ENCODE measurements at regions not wholly inside any gene's neighbourhood (a gene's known extent, or its start where the extent isn't known, plus 50 kb on each side); places are given as distances from the start of the nearest gene placed in this dataset.

DNA sequence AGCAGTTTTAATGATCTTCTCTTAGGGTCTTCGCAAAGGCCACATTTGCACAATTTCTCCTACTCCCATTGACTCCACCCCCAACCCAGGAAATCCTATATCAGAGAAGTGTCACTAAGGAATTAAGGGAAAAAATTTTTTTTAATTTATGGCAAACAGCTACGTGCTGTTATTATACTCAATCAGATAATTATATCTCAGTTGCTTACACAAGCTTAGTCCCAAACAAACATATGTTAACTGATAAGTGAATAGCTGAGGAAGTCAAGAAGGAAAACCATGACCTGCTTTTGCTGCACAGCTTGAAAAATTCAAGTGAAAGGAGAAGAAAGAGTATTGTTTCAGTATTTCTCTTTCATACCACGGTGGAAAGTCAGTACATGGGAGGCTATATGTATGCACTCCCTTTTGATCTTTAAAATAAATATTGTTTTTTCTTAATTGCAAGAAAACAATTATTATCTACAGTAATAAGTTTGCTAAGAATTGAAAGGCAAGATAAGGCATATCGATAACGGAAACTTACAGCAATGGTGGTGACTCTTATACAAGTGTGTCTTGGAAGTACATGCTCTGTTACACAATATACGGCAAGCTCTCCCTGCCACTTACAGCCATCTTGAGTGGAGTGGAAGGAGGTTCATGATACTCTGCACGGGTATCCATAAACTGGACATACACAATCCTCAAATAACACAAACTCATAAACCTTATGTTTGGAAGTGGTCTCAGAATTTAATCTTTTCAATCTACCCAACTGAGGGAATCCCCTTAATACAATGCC lies 167.9 kb upstream of the FREM1 start:
- Histone ChIP-seq H3K4me3 (ENCODE audit: insufficient read depth, low read length) (no peak overlapping the region), H4K20me1 (ENCODE audit: insufficient read depth, low read length) (no peaks in the 10 kb centered on the region), H3K36me3 (ENCODE audit: insufficient read depth, low read length) (no peaks in the 10 kb centered on the region), H3K9me3 (ENCODE audit: low read depth, low read length) (no peaks in the 10 kb centered on the region), H3K27ac (ENCODE audit: low read depth, low read length) (no peak overlapping the region), H3K4me1 (ENCODE audit: insufficient read depth, low read length) (no peaks in the 10 kb centered on the region), H3K79me2 (ENCODE audit: insufficient read depth, low read length) (no peaks in the 10 kb centered on the region), H3K4me2 (ENCODE audit: insufficient read depth, low read length) (no peak overlapping the region), H3K27me3 (ENCODE audit: insufficient read depth, low read length) (no peaks in the 10 kb centered on the region), H2AFZ (ENCODE audit: low read length) (no peak overlapping the region)
- DNase-seq (ENCODE audit: insufficient read length, low spot score, missing footprints): no peak
- TF ChIP-seq, protein P1, sequence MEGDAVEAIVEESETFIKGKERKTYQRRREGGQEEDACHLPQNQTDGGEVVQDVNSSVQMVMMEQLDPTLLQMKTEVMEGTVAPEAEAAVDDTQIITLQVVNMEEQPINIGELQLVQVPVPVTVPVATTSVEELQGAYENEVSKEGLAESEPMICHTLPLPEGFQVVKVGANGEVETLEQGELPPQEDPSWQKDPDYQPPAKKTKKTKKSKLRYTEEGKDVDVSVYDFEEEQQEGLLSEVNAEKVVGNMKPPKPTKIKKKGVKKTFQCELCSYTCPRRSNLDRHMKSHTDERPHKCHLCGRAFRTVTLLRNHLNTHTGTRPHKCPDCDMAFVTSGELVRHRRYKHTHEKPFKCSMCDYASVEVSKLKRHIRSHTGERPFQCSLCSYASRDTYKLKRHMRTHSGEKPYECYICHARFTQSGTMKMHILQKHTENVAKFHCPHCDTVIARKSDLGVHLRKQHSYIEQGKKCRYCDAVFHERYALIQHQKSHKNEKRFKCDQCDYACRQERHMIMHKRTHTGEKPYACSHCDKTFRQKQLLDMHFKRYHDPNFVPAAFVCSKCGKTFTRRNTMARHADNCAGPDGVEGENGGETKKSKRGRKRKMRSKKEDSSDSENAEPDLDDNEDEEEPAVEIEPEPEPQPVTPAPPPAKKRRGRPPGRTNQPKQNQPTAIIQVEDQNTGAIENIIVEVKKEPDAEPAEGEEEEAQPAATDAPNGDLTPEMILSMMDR (IDR thresholded peaks at IDR 0.05; ENCODE audit: extremely low read depth, low read depth, low read length): no peak

DNA sequence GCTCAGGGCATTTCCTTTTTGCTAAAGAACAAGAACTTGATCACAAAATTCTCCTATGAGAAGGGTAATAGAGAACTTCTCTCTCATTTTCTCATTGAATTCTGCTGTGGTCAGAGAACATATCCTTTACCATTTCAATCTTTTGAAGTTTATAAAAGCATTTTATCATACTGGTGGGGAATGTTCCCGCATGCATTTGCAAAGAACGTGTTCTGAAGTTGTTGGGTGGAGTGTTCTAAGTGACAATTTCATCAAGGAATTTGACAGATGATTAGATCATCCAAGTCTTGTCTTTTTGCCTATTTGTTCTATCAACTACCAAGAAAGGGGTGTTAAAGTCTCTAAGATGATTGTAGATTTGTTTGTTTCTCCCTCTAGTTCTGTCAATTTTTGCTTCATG lies 163.4 kb upstream of the FREM1 start:
- no peak overlapping the region for H3K27ac ChIP-seq (ENCODE audit: low read depth, low read length)
- no peak for DNase-seq (ENCODE audit: insufficient read length, low spot score, missing footprints)
- H2AFZ ChIP-seq (ENCODE audit: low read length): no peak overlapping the region
- TF ChIP-seq, protein P1 (IDR thresholded peaks at IDR 0.05; ENCODE audit: extremely low read depth, low read depth, low read length): no peak
- no peaks in the 10 kb centered on the region for H3K27me3 ChIP-seq (ENCODE audit: insufficient read depth, low read length)
- H3K36me3 ChIP-seq (ENCODE audit: insufficient read depth, low read length): no peaks in the 10 kb centered on the region
- H4K20me1 ChIP-seq (ENCODE audit: insufficient read depth, low read length): no peaks in the 10 kb centered on the region
- no peak overlapping the region for H3K4me2 ChIP-seq (ENCODE audit: insufficient read depth, low read length)
- no peaks in the 10 kb centered on the region for H3K4me1 ChIP-seq (ENCODE audit: insufficient read depth, low read length)
- H3K79me2 ChIP-seq (ENCODE audit: insufficient read depth, low read length): no peaks in the 10 kb centered on the region
- no peaks in the 10 kb centered on the region for H3K9me3 ChIP-seq (ENCODE audit: low read depth, low read length)
- H3K4me3 ChIP-seq (ENCODE audit: insufficient read depth, low read length): no peak overlapping the region

DNA sequence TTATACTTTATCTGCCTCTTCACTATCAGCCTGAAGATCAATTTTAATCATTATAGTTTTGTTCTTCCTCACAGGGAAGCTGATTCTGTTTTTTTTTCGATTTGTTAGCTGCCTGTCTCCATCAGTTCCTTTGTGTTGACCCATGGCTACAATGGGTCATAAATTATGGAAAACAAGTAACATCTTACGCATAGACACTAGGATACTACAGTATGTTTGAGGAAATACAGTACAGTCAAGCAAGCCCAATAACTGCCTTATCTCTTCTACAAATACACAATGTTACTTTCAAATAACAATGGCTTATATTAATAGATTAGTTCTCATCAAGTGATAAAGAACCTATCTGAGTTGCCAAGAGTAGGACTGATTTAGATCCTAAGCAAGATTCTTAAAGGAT lies 160.5 kb upstream of the FREM1 start:
- H3K9me3 ChIP-seq (ENCODE audit: low read depth, low read length): no peaks in the 10 kb centered on the region
- TF ChIP-seq, protein P1 (IDR thresholded peaks at IDR 0.05; ENCODE audit: extremely low read depth, low read depth, low read length): no peak
- H3K27ac ChIP-seq (ENCODE audit: low read depth, low read length): no peak overlapping the region

DNA sequence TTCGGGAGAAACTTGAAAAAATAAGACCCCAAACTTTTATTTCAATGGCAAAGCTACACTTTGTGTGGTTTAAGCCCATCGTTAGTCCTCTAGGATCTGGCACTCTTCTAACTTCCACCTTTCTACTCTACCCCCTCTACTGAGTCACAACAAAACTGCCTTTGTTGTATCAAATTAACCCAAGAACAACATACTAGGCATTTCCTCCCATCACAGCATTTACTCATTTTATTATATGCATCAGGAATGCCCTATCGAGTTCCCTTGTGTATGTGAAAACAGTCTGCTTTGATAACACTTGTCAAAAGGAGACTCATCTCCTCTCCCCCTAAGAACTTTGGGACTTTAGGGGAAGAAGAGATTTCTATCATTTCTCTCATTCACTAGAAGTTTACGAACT lies 158.9 kb upstream of the FREM1 start:
- no peak overlapping the region for H2AFZ ChIP-seq (ENCODE audit: low read length)

More for the DNA sequence above, 160.5 kb upstream of the FREM1 start:
- H3K27me3 ChIP-seq (ENCODE audit: insufficient read depth, low read length): no peaks in the 10 kb centered on the region
- DNase-seq (ENCODE audit: insufficient read length, low spot score, missing footprints): no peak
- H4K20me1 ChIP-seq (ENCODE audit: insufficient read depth, low read length): no peaks in the 10 kb centered on the region
- H3K4me2 ChIP-seq (ENCODE audit: insufficient read depth, low read length): no peak overlapping the region
- H2AFZ ChIP-seq (ENCODE audit: low read length): no peak overlapping the region
- H3K4me3 ChIP-seq (ENCODE audit: insufficient read depth, low read length): no peak overlapping the region
- no peaks in the 10 kb centered on the region for H3K36me3 ChIP-seq (ENCODE audit: insufficient read depth, low read length)
- H3K4me1 ChIP-seq (ENCODE audit: insufficient read depth, low read length): no peaks in the 10 kb centered on the region
- no peaks in the 10 kb centered on the region for H3K79me2 ChIP-seq (ENCODE audit: insufficient read depth, low read length)

More for the DNA sequence above, 158.9 kb upstream of the FREM1 start:
- H3K36me3 ChIP-seq (ENCODE audit: insufficient read depth, low read length): no peaks in the 10 kb centered on the region
- H3K9me3 ChIP-seq (ENCODE audit: low read depth, low read length): no peaks in the 10 kb centered on the region
- H3K27ac ChIP-seq (ENCODE audit: low read depth, low read length): no peak overlapping the region
- no peaks in the 10 kb centered on the region for H4K20me1 ChIP-seq (ENCODE audit: insufficient read depth, low read length)
- no peak overlapping the region for H3K4me2 ChIP-seq (ENCODE audit: insufficient read depth, low read length)
- TF ChIP-seq, protein P1 (IDR thresholded peaks at IDR 0.05; ENCODE audit: extremely low read depth, low read depth, low read length): no peak
- H3K4me1 ChIP-seq (ENCODE audit: insufficient read depth, low read length): no peaks in the 10 kb centered on the region
- no peak for DNase-seq (ENCODE audit: insufficient read length, low spot score, missing footprints)
- no peaks in the 10 kb centered on the region for H3K79me2 ChIP-seq (ENCODE audit: insufficient read depth, low read length)
- no peak overlapping the region for H3K4me3 ChIP-seq (ENCODE audit: insufficient read depth, low read length)
- H3K27me3 ChIP-seq (ENCODE audit: insufficient read depth, low read length): no peaks in the 10 kb centered on the region

All from osteoblast (primary cell).